Inflammatory macrophage (primary cell): ENCODE measurements at regions not wholly inside any gene's neighbourhood (a gene's known extent, or its start where the extent isn't known, plus 50 kb on each side); places are given as distances from the start of the nearest gene placed in this dataset.
"Not testable (repeated sequence)": the region's sequence is repeated elsewhere in the genome, so short reads cannot be mapped to it uniquely, and the experiment has no call there.

Experiments used
- DNase-seq, 2 donors: peaks; one replicate each; pipeline ENCODE4 v3.0.0-alpha.2; 2020 to 2022

GRCh38 chr7:9719721-9720120, 1254.0 kb upstream of the PHF14 start:
- DNase-seq, result no peak

- DNase-seq, result not testable (repeated sequence)
These were observed 1247.6 kb upstream of the PHF14 start for GRCh38 chr7:9725940-9726663.

GRCh38 chr7:9726811-9727210, 1246.9 kb upstream of the PHF14 start:
- DNase-seq, result not testable (repeated sequence)

DNA sequence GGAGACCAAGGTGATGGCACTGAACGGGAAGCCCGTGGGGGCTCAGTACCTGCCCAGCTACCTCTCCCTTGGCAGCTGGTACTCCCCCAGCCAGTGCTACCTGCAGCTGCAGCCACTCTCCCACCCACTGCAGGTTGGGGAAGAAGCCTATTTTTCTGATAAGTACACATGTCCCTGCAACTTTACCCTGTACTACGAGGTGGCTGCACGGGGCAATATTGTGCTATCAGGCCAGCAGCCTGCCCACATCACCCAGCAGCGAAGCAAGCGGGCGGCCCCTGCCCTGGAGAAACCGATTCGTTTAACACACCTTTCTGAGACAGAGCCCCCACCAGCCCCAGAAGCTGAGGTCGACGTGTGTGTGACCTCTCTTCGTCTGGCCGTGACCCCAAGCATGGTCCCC, 1246.2 kb upstream of the PHF14 start:
- DNase-seq, result not testable (repeated sequence)

- not testable (repeated sequence) for DNase-seq
These were observed 1245.5 kb upstream of the PHF14 start for GRCh38 chr7:9728014-9728657.

GRCh38 chr7:9752033-9752432, 1221.6 kb upstream of the PHF14 start:
- DNase-seq, result no peak

DNA sequence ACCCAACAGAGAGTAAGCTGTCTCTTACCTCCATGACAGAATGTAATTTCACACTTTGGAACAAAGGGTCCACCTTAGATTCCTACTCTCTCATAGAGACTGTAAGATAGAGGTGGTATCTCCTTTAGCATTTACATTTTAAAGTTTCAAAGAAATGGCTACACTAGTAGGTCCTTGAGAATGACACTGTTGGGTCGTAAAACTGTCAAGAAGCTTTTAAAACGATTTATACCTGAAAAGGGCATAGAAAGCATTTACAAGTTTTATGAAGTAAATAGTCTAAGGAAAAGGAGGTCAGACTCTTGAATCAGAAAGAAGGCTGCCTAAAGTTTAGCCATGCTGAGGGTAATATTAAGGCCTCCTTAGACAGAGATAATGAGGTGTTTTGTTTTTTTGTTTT, 1212.4 kb upstream of the PHF14 start:
- no peak for DNase-seq

DNA sequence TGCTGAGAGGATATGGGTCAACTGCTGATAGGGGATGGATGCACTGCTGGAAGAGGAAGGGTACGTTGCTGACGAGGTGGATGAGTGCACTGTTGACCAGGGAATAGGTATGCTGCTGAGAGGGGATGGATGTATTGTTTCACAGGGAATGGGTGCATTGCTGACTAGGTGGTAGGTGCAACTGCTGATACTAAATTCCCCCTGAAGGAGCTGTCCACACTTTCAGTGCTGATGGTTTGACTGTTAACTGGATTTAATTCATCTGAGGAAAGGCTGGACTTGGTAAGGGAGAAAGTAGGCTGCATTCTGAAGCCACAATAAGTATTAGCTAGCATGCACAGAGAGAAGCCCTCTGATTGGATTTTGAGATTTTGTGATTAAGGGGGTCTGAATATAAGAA, 1196.8 kb upstream of the PHF14 start:
- no peak for DNase-seq

GRCh38 chr7:9778367-9778766, 1195.3 kb upstream of the PHF14 start:
- no peak for DNase-seq

DNA sequence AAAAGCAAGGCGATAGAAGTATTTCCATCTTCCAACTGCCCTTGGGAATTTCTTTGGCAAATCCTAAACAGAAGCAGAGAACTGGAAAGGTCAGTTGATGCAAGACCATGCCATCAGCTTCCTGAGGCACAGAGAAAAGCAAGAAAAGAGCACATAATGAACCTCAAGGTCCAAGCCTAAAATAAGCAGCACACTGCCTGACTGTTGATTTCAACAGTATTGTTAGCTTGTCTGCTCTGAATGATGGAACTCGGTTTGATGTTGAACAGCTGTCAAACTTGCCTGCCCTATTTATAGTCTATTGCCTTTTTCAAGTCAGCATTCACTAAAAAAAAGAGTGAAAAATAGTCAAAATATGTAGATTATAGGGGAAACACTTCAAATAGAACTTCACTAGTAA, 1192.0 kb upstream of the PHF14 start:
- DNase-seq, result no peak

DNA sequence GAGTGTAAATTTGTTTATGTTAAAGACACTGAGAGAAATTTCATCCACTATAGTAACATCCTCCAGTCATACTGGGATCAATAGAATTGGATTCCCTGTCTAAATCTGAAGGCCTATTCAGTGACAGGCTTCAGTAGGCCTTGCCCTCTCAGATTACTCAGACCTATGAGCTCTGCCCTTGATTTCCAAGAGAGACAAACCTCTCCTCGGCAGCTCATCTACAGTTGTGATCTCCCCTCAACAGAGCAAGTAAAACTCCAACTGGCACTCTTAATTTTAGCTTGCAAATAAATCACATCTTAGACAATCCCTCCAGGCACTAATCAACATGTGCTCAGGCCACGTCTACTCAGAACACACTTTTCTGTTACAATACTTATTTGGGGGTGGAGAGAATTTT, 1191.4 kb upstream of the PHF14 start:
- no peak for DNase-seq

DNA sequence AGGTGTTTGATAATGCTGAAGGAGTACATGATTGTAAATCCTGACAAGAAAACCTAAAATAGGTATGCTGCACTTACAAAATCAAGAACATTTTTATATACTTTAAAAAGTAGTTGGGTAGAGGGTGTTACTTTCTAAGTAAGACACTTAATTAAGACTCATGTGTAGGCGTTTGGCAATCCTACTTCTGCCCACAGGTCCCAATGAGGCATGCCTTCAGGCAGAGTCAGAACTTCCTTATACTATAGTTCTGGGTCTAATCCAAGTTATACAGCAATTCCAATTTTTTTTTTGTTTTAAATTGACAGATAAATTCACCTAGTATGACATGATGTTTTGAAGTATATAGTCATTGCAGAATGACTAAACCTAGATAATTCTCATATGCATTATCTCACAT, 1188.5 kb upstream of the PHF14 start:
- DNase-seq, result no peak

- DNase-seq, result no peak
These were observed 1177.4 kb upstream of the PHF14 start for GRCh38 chr7:9796241-9796640.

DNA sequence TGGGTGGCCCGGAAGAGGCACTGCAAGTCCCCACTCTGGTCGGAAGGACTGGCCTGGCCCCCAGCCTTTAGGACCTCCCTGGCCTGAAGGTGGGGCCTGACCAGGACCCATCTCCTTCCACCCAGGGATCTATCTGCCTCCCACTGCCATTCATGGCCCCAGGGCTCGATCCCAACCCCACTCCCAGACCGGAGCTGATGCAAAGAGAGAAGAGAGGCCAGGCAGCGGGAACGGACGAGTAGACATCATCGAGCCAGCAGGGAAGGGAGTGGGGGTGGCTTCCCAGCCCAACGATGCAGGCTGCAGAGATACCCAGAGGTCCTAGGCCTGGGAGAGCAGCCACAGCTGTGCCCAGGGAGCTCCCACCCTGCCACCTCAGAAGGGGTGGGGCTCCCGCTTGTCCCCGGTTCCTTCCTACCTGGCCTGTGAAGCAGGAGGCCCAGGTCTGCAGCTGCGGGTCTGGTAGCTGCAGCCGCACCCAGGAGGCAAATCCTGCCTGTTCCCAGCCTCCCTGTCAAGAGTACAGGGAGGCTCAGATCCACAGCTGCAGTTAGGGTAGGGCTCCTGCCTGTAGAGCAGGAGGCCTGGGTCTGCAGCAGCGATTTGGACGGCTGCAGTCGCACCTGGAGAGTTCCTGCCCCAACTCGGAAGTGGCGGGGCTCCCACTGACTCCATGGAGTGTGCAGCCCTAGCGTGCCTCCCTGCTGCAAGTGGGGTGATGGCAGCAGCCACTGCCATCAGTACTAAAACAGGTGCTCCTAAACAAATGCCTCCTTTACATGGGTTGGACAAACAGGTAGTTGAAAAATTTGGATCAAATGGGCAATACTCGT, 1151.0 kb upstream of the PHF14 start:
- DNase-seq, result no peak

- no peak for DNase-seq
These were observed 1138.5 kb upstream of the PHF14 start for GRCh38 chr7:9835199-9835598.

DNA sequence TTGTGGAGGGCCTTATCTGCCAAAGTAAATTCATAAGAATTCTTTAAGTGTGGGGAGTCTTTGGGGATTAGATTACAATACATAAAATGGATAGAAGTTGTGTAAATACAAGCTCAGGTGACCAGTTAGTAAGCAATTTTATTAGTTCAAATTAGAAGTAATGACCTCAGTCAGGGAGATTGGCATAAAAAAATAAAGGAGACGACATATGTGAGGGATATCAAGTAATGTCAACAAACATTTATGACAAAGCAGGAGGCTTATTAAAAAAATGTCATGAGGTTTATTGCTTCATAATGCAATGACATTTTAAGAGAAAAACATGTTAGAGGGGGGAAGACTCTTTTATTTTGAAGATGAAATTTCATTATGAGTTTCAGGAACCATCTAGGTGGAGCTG, 1137.0 kb upstream of the PHF14 start:
- no peak for DNase-seq

DNA sequence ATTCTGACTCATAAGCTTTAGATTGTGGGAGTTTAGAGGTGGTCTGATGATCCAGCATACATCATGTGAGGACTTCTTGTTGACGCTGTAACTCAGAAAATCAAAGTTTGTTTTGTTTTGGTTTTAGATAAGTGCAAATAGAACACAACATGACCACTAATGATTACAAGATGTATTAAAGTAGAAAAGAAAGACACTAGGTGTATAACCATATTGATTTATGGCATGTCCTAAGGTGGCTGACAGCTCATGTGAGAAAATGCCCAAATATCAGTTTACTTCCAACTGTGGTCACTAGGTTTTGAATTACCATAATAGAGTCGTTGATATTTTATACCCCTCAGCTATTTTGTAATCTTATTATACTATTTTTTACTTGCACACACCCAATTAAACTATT, 1131.4 kb upstream of the PHF14 start:
- DNase-seq, result no peak

- no peak for DNase-seq
These were observed 1126.8 kb upstream of the PHF14 start for GRCh38 chr7:9846902-9847301.

DNA sequence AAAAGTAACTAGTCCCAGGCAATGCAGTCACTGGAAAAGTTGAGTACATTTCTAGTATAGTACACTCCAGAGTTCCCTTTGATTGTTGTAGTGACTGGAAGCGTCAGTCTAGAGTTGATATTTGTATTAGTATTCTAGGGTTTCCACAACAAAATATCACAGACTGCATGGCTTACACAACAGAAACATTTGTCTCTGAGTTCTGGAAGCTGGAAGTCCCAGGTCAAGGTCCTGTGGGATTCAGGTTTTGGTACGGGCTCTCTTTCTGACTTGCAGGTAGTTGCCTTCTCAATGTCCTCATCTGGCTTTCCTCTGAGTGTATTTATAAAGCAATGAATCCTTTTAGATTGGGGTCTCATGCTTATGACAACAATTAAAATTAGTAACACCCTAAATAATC, 1119.1 kb upstream of the PHF14 start:
- no peak for DNase-seq

DNA sequence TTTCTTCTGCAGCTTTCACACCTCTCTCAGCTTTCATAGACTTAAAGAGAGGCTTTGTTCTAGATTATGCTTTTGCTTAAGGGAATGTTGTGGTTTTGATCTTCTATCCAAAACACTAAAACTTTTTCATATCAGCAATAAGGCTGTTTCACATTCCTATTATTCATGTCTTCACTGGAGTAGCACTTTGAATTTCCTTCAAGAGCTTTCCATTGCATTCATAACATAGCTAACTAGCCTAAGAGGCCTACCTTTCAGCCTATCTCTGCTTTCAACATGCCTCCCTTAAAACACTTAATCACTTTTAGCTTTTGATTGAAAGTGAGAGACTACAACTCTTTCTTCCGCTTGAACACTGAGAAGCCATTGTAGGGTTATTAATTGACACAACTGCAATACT, 1117.0 kb upstream of the PHF14 start:
- DNase-seq, result no peak

GRCh38 chr7:9863545-9863944, 1110.1 kb upstream of the PHF14 start:
- DNase-seq, result no peak

- no peak for DNase-seq
These were observed 1104.5 kb upstream of the PHF14 start for GRCh38 chr7:9869151-9869550.

DNA sequence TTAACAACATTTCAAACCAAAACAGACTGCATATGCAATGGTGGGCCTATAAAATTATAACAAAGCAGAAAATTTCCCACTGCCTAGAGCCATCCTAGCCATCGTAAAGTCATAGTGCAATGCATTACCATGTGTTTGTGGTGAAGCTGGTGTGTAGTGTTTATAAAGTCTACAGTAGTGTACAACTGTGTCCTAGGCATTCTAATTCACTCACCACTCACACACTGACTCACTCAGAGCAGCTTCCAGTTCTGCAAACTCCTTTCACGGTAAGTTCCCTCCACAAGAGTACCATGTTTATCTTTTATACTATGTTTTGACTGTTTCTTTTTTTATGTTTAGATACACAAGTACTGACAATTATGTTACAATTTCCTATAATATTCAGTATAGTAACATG, 1104.1 kb upstream of the PHF14 start:
- no peak for DNase-seq

- no peak for DNase-seq
These were observed 1103.0 kb upstream of the PHF14 start for GRCh38 chr7:9870674-9871073.
